HG02870 (cell line): ENCODE measurements at regions not wholly inside any gene's neighbourhood (a gene's known extent, or its start where the extent isn't known, plus 50 kb on each side); places are given as distances from the start of the nearest gene placed in this dataset.

Experiments used
- ATAC-seq: cut with Tn5 transposase; IDR thresholded peaks from one replicate; pipeline ENCODE4 v1.9.1; 2021; ENCODE audit warnings: mild to moderate bottlenecking, moderate library complexity; ENCODE audit not compliant: unreplicated experiment

DNA sequence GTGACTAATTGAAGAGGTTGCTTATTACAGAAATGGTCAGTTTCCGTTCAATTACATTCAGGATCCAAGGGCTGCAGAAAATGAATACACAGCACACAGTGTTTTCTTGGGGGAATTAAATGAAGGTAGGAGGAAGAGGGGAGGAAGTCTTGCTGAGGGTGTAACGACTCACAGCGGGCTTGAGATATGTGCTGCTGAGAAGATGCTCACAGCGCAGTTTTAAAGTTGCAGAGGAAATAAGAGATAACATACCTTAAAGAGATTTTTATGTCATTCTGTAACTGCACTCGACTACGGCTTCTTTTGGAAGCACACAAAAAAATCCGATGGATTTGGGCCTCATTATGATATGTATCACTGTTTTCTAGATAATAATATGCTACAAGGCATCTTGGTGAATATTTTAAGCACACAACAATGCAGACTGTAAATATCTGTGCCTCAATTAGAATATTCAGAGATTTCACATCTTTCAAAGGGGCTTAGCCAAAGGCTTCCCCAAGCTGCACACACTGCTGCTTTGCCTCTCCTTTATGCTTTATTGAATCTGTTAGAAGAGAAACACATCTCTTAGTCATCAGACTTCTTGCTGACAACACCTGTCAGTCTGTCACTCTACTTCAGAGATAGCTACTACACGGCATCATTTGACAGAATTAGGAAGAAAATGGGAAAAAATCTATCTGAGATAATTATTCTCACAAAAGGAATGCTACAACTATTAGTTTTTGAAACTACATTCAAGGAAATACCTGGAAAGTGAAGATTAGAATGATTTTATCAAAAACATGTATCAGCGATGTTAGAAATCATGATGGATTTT, 773.2 kb downstream of the OTOL1 start:
- ATAC-seq = no peak

DNA sequence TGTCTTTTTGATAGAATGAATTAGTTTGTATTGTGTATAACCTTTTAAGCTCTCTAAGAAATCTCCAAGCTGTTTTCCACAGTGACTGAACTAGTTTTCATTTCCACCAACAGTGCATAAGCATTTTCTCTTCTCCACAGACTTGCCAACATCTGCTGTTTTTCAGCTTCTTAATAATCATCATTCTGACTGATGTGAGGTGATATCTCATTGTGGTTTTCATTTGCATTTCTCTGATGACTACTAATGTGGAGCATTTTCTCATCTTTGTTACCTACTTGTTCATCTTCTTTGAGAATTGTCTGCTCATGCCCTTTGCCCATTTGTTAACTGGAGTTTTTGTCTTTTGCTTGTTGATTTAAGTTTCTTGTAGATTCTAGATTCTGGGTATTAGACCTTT, 777.5 kb downstream of the OTOL1 start:
- no peak for ATAC-seq

DNA sequence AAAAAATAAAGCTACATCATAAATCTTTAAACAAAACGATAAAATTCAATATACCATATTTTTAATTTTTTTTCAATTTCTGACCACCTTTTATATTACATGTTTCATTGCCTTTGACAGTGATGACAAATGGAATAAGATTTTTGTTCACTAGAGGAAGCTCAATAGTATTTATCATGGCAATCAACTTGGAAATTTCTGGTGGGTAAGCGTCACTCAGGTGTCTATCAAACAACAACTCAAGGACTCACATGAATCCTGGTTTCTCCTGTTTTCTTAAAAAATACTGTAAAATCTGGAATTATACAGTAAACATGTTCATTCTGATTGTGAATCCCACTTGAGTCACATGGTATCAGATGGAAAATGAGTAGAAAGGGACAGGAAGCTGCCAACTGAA, 782.2 kb downstream of the OTOL1 start:
- no peak for ATAC-seq

DNA sequence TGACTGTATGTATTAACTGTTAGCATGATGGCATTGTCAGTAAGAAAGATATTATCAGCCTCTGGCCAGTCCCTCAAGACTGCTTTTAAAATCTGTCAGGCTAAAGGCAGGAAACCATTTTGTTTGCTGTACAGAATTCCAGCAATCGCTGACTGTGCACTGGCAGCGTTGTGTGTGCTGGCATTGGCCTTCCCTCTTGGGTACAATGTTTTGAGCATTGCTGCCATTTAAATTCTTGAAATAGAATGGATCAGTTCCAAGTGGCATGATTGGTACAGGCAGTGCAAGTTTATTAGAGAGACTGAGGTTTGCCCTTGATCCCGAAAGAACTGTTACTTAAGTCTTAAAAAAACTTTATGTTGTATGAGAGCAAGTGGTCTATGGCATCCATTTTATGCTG, 788.7 kb downstream of the OTOL1 start:
- no peak for ATAC-seq

DNA sequence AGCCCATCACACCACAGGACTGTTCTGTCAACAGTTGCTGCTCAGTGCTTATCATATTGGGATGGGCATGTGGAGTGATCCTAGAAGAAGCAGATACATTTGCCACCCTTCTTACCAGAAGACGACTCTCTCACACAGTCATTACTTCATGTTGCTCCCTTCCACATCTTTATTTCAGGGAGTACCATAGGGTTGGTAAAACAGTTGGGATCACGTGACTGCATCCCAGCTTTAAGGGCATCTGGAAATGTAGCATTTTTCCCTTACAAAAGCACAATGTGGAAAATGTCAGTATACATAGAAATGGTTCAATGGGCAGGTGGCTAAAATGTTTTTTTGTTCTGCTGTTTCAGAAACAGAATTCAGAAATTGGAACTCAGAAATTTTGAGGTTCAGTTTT, 791.0 kb downstream of the OTOL1 start:
- no peak for ATAC-seq

DNA sequence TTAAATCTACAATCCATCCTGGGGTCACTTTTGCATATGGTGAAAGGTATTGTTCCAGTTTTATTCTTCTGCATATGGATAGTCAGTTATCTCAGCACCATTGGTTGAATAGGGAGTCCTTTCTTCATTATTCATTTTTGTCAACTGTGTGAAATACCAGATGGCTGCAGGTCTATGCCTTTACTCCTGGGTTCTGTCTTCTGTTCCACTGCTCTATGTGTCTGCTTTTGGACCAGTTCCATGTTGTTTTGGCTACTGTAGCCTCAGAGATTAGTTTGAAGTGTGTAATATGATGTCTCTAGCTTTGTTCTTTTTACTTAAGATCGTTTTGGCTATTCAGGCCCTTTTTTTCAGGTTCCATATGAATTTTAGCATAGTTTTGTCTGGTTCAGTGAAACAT, 795.8 kb downstream of the OTOL1 start:
- ATAC-seq = no peak

DNA sequence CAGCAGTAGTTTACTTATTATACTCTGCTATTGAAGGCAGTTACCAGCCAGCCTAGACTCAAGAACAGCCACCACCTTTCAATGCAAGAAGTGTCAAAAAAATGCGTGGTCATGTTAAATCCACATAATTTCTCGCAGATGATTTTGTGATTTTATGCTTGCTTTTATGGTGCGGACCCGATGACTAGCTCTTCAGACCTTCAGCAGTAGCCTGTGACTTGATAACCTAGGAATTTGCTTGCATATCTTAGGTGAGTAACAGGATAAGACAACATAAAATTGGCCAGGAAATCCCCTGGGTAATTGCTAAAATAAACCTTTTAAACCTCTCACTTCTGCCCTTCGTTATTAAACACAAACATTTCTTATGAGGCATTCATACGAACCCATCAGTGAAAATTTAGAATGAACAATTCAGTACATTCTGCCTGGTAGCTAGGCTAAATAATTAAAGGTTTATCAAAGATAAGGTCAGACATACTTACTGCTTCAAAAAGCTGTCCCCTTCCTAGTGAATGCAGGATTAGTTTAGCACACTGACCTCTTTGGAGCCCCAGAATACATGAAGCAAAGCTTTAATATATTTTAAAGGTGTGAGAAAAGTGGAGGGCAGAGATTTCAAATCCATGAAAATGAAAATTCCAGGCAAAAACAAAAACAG, 798.8 kb downstream of the OTOL1 start:
- ATAC-seq = no peak

DNA sequence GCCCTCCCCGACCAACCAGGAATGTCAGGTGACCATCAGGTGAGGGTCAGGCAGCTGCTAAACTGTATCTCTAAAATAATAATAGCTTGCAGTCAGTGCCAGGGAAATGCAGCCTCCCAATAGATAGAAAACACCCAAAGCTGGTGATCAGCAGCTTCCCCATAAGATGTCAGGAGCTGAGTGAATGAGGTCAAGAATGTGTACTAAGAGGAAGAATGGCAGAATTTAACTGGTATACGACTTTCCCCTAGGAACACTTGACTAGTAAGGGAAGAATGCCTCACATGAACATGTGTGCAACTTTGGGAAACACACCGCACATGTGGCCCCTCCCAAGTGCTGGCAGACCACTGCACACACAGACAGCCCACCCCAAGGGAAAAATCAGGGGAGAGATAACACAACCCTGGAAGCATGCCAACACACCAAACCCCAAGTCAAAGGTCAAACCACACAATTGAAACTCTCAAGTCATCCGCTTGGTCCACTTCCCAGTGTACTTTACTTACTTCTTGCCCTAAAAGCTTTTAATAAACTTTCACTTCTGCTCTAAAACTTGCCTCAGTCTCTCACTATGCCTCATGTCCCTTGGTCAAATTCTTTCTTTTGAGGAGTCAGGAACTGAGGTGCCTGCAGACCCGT, 806.5 kb downstream of the OTOL1 start:
- peak; percentile 67 for ATAC-seq

DNA sequence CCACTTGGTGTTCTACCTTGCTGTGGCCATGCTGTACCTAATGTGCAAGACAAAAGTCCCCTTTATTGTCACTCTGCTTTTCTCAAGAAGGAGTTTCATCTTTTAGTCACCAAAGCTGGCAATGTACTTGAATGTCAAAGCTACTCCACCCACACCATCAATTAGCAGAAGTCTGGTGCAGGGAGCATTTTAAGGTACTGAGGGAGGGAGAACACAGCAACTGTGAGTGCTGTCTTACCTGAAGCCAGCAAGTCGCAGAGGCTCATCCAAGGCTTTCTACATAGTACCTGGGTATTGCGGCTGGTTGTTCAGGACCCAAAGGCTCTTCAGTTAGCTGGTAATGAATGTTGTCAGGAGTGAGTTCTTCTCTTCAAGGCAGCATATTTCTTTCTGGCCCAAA, 820.4 kb downstream of the OTOL1 start:
- ATAC-seq = no peak

DNA sequence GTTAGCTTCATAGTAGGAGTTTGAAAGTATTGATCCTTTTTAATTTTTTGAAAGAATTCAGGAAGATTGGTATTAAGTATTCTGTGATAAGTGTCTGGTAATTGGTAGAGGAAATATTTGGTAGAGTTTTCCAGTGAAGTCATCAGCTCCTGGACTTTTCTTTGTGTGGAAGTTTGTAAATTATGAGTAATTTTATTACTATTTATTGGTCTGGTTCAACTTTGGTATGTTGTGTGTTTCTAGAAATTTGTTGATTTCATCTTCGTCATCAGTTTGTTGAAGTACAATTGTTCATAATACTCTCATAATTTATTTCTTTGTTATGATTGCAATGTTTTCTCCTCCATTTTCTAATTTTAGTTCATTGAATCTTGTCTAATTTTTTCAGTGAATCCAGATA, 832.0 kb downstream of the OTOL1 start:
- ATAC-seq = no peak

DNA sequence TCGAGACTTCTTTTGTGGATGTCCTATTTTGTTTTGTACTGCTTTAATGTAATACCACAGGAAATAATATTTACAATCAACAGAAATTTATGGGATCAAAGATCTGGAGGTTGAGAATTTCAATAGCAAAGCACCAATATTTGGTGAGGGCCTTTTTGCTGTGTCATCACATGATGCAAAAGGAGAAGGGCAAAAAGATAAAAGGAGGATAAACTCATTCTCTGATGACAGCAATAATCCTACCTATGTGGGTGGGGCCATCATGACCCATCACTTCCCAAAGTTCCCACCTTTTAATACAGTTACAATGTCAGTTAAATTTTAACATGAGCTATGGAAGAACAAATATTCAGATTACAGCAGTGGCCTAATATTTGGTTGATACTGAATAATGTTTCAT, 832.9 kb downstream of the OTOL1 start:
- no peak for ATAC-seq

DNA sequence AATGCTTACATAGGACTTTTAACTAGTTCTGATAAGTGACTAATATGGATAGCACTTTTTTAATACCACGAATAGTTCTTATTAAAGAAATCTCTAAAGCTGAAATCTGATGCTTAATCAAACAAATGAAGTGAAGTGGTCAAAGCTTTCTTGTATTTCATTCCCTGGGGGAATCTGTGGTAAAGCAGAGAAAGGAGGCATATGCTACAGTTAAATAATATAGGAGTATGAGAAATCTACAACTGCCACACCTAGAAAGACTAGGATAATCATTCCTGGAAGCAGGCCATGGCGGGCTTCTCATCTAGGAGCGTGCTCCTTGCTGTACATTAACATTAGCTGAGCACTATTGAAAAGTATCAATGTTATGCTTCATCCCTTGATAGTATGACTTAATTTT, 835.7 kb downstream of the OTOL1 start:
- no peak for ATAC-seq

DNA sequence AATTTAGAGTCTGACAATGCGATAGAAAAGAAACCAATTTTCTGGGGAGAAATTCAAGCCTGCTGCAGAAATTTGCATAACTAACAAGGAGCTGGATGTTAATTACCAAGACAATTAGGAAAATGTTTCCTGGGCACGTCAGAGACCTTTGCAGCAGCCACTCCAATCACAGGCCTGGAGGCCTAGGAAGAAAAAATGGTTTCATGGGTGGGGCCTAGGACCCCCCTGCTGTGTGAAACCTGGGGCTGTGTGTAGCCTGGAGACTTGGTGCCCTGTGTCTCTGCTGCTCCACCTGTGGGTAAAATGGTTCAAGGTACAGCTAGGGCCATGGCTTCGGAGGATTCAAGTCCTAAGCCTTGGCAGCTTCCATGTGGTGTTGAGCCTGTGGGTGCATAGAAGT, 837.9 kb downstream of the OTOL1 start:
- no peak for ATAC-seq

DNA sequence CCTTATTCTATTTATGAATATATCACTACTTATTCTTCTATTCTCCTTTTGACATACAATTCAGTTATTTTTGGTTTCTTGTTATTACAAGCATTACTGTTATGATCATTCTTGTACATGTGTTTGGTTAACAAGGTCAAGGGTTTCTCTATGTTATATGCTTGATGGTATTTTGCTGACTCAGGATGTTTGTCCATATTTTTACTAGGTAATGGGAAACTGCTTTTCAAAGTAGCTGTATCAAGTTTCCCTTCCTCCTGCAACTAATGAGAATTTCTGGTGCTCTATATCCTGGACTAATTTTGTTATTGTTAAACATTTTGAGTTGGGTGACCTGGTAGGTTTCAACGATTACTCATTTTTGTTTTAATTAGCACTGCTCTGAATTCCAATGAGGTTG, 841.0 kb downstream of the OTOL1 start:
- ATAC-seq = no peak

DNA sequence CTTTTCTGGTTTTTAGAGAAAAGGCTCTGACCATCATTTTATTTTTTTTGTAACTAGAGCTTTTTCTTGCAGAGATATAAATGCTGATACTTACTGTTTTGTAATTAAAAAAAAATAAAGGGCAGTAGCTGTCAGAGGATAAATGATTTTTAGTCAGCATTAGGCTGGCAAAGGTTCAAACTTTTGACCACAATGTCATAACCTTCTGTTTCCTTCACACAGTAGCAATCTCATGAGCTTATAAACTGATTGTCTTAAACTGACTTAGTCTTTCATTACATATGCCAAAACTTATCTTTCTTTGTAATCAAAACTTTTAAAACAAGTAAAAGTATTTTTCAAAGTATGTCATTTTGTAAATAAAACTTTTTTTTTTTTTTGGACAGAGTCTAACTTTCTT, 841.9 kb downstream of the OTOL1 start:
- ATAC-seq = no peak

DNA sequence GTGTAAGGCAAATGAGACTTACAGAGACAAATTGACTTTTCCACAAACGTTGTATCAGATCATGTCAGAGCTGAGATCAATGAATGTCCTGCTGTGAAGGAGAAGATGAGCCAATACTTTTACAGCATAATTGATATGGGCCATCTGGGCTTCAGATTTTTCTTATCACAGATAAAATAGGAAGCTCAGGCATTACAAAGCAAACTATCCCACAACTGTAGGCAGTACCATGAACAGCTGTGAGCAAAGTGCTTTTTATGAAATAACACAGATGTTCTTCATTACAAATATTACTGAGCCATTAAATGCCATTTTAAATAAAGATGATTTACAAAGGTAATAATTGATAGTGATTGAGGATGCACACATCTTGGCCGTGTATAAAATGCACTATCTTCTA, 852.3 kb downstream of the OTOL1 start:
- no peak for ATAC-seq

DNA sequence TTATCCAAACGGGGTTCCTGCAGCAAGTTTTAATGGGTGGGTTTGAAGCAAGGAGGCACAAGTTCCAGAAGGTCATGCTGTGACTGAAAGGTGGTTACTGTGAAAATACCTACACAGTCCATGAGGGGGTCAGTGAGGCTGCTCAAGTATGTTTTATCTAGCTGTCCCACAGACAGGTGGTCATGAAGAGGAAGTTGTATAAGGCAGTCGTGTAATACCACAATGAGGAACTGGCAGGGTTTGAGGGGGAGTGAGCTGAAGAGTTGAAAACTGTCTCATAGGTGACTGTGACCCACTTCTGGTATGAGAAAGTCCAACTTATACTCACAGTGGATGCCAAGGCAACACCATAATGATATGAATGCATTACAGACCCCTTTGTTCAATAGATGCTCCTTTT, 856.8 kb downstream of the OTOL1 start:
- ATAC-seq = no peak

DNA sequence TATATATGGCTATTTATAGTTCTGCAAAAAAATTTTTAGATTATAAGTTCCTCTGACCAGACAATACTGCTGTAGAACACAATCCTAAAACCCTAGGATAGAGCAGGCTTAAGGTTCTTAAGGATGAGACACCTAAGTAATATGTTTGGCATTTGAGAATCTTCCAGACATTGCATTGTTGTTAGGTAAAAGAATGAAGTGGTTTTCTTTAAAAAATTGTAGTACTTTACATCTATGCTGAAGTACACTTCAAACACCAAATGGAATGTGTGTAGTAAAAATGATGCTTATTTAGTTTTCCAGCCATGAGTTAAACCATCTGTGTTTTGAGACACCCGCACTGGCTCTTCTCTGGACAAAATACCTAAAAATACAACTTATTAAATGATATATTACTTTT, 857.7 kb downstream of the OTOL1 start:
- no peak for ATAC-seq

DNA sequence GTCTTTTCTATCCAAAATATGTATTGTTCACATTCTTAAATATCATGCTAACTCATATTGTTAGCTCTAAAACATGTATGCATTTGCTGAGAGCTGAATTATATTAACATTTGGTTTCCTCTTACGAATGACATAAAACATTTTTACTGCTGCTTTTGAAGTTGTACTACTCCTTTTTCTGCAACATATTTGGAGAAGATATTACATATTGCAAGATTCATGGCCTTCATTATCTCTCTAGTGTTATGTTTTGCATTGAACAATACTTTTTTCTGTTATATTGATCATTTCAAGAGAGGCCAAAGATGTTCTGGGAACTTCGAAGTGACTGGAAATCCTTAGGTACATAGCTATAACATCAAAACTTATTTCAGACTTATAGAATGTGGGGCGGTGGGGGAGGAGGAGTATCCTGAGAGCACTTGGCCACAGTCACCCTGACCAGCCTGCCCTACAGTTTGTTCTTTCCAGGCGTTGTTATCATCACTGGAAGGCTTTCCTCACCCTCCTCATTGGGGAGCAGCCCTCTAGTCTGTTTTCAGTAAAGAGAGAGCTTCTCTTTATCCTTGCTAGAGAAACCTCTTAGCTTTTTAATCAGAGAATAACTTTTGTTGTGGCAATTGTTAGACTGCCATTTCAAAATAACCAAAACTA, 868.6 kb downstream of the OTOL1 start:
- no peak for ATAC-seq

DNA sequence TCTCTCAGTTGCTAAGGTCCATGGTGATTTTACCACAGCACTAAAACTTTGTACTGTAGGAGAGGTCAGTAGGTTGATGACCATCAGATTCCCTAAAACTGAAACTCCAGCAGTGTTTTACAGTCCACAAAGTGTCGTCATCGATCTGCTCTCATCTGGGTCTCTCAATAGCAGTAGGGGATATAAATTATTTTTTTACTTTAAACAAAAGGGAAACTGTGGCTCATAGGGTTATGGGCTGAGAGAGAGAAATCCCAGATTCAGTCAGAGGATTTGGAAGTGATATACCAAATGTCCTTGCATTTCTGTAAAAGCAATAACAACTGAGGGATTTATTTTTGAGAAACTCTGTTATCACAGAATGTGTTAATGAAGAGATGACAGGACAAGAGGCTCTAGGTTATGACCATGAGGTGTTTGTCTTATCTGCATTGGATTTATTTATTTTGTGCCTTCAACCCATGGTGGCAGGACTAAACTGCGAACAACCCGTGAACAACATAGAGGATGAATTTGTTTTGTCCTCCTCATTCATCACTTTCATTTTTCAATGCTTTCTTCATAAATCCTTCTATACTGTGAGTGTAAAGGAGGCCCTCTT, 869.7 kb downstream of the OTOL1 start:
- no peak for ATAC-seq
